ENCODE measurements at regions not wholly inside any gene's neighbourhood (a gene's known extent, or its start where the extent isn't known, plus 50 kb on each side); places are given as distances from the start of the nearest gene placed in this dataset.

DNA sequence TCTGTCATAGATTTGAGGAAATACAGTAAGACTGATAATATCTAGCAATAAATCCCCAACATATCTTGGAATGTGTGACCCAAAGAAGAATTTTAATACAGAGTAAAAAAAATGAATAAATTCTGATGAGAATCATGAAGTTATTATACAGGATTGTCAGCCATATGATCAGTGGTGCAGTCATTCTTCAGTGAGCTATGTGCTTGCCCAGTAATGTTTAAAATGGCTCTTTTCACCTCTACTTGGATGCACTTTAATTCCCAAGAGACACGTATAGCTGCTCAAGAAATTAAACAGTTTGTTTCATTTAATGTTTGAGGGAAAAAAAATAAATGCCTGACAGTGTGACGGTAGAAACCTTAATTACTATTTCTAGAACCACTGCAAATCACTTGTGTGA, 215.3 kb upstream of the FAM174A start:
- no peak for TF ChIP-seq CTCF (conservative IDR thresholded peaks at IDR 0.05 in 1 of 2, IDR thresholded peaks at IDR 0.05 in 1 of 2; ENCODE audit: extremely low read depth in 1 of 2, insufficient read depth in 1 of 2, low read depth in 1 of 2, low read length in 2 of 2)
- TF ChIP-seq EZH2 (IDR thresholded peaks at IDR 0.05; ENCODE audit: borderline replicate concordance, low read length) = no peak

Data from mammary epithelial cell (primary cell).